Tongue (tissue), 1 donor: ENCODE measurements at regions not wholly inside any gene's neighbourhood (a gene's known extent, or its start where the extent isn't known, plus 50 kb on each side); places are given as distances from the start of the nearest gene placed in this dataset.

ENCODE experiments used
- DNase-seq: peaks from one replicate; pipeline ENCODE4 v3.0.0-alpha.2; 2015

DNA sequence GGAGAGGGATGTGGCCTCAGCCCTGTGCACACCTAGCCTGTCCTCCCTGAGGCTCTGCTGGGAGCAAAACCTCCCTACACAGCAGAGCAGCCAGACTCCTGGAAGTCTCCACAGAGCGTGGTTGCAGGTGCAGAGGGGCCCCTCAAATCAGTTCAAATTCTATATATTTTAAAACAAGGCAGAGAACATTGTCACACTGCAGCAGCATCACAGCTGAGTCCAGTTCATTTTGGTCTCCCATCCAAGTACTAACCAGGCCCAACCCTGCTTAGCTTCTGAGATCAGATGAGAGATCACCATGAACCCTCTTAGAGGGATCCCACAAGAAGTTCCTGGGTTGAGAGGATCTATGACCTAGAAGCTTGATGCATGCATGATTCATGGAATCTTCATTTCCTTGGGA lies 331.0 kb upstream of the RGMA start:
- no peak for DNase-seq

DNA sequence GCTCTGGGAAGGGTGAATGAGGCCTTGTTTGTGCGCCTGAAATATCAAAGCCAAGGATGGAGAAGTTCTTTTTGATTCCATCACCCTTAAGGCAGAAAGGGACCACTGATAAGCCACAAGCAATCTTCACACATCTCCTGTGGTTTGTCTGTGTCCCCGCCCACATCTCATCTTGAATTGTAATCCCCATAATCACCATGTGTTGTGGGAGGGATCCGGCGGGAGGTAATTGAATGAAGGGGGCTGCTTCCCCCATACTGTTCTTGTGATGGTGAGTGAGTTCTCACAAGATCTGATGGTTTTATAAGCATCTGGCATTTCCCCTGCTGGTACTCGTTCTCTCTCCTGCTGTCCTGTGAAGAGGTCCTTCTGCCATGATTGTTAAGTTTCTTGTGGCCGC lies 329.6 kb upstream of the RGMA start:
- no peak for DNase-seq

DNA sequence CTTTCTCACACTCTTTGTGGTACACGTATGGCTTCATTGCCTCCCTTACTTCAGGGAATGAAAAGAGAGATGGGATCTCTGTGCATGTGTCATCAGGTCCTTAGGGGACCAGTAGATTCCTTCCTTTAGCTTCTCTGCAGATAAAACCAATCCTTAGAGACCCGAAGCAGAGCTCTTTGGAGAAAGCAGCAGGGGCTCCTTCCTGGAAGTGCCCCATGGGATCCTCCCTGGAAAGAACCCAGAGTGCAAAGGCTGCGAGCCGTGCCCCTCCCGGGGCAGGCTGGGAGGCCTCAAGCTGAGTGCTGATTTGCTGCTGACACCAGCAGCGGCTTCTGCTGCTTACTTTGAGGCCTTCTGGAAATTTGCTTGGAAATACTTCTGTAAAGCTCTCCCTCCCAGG lies 328.6 kb upstream of the RGMA start:
- no peak for DNase-seq

DNA sequence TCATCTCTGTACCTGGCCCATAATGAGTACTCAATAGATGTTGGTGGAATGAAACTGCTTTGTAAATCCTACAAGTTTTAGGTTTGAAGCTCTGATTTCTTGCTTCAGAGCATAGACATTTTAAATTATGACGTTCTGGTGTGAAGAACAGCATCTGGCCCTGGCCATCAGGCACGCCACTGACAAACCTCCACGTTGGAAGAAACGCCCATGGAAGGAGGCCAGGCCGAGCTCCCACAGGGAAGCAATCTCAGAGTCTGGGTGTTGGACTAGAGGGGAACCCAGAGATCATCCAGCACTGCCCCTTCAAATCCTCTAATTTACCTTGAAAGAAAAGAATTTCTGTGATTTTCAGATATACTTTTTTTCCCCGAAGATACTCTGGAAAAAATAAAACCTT lies 328.1 kb upstream of the RGMA start:
- peak; percentile 40 for DNase-seq

DNA sequence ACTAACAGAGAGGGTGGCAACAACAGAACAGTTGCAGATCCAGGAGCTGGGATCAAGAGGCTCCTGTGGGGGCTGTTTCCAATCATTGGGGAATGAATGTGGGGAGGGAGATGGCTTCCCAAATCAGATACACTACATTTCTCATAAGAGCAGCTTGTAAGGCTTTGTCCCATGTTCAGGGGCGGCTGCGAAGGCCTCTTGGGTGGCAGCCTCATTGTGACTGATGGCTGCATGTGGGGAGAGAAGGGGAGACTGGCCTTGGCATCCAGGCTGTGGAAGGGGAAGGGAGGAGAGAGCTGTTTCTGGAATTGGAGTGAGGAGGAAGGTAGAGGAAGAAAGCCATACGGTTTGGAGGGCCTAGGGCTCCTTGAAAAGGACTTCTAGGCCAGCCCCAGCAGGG lies 326.6 kb upstream of the RGMA start:
- peak; percentile 52 for DNase-seq

DNA sequence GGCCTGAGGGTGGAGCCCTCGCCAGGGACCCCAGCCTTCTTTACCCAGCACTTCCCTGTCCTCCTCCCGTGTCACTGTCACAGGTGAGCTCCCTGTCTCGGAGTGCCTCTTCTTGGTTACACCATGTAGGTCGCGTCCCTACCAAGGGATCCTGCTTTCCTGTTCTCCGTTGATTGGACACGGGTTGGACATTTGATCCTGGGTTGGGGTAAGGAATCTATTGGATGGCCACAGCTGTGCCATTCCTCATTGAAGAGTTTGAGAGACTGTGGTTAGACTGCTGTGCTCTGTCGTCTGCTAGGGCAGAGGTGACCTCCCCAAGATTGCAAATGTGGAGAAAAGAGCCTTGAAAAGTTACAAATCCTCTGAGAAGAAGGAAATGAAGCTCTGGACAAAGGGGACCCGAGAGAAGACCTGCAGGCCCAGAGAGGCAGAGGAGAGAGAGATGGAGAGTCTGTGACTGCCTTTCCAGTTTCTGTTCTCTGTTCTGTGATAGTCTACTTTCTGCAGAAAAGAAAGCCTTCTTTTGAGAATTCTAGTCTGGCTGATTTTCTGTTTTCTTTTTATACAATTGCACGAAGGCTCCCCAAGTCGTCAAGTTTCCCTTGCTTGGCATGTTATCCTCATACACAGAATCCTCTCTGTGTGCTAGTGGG lies 325.7 kb upstream of the RGMA start:
- no peak for DNase-seq

DNA sequence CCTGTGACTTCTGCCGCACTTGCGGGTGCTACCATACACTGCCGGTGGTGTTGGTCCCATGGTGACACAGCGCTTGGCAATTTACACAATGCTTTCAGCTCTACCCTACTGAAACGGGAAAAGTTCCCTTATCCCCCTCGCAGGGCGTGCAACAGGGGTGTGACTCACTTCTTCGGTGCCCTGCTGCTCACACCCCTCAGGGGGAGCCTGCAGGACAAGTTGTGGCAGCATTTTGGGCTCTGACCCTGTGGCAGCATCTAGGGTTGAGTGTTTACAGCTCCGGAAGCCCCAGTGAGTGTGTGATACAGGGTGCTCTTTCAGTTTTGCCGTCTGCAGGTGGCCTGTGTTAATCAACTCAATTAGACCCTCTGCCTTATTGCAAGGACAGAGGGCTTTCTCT lies 324.7 kb upstream of the RGMA start:
- DNase-seq = no peak

DNA sequence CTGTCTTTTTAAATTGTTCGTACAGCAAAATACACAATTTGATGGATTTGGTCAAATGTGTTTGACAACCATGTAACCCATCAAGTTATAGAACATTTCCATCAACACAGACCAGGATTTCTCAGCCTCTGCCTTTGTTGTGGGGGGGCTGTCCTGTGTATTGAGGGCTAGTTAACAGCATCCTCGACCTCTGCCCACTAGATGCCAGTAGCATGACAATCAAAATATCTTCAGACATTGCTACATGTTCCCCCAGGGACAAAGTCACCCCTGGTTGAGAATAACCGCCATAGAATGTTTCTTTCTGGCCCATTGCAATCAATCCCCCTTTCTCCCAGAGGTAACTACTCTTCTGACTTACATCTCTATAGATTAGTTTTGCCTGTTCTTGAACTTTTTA lies 310.1 kb upstream of the RGMA start:
- DNase-seq = no peak

DNA sequence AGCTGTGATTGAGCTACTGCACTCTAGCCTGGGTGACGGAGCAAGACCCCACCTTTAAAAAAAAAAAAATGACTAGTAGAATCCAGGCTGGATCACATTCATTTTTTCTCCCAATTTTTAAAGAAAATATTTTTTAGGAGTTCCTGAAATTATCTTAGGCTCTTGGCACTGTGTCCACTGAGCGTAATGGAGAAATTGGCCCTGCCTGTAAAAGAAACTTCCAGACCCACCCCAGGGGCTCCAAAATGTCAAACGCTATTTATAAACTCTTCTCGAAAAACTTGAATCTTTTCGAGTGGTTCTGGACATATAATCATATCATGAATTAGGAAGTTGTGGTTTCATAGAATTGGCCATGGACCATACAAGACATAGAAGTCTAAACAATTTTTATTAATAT lies 300.2 kb upstream of the RGMA start:
- DNase-seq = no peak

DNA sequence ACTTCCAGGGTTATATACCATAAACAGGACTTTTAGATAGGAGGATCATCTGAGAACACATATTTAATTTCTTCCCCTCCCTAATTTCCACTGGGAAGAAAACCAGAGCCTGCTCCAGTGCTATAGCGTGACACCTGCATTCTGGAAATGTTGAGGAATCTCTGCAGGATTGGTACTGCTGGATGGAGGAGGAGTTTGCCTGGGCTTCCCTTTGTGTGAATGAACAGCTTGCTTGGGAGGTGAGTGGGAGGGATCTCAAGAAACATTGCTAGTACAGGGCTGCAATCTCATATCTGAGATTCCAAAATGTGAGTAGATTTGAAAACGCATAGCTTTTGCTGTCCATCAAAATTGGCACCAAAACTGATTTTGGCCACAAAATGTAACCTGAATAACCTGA lies 295.9 kb upstream of the RGMA start:
- no peak for DNase-seq

DNA sequence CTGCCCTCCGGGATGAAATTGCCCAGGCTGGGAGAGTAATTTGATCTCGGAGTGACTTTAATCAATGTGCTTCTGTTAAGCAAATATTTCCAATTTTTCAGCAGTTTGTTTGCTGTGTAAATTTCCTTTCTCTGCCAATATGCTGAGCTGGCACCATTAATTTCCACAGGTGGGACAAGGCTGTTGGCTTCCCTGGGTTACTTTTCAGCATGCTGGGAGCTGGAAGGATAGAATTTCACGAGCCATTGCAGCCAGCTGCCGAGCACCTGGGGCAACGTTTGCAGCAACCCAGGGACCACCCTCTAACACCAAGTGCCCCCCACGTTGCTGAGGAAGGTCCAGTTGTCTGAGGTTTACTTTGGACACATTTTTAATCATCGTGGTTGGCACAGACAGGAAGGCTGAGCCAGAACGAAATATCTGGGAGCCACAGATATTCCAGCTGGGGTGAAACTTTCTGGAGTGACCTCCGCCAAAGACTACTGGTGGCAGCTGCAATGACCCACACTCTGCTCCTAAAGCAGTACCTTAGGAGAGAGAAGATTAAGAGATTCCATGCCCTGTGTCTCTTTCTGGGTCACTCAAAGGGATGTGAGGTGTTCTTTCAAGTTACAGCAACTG lies 293.3 kb upstream of the RGMA start:
- peak; percentile 80 for DNase-seq

DNA sequence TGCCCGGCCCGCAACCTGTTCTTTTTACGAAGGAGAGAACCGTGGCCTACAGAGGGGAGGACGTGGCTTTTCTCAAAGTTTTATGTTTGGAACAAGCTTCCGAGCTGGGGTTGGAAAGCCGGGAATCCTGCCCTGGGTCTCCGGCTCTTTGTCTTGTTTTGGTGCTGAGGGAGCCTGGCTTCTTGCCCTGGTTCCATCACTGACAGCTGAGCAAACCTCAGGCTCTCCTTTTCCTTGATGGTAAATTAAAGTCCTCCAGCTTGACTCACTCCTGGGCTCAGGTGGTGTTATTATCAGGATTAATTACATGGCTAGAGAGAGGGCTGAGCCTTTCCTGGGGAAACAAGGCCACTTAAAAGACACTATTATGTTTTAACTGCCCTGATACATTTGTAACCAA lies 289.5 kb upstream of the RGMA start:
- peak; percentile 79 for DNase-seq

DNA sequence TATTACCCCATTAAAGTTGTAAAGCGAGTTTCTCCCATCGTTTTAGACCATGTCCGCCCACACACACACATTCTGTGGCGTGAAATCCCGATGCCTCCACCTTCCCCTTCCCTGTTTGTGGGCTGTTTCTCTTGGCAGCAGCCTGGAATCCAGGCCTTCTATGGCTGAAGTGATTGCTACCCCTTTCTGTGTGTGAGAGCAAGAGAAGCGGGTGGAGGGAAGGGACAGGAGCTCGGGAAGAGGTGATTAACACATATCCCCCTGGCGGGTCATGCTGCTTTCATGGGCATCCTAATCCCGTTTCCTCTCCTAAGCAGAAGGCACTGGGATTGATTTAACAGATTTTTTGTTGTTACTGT lies 283.8 kb upstream of the RGMA start:
- no peak for DNase-seq

DNA sequence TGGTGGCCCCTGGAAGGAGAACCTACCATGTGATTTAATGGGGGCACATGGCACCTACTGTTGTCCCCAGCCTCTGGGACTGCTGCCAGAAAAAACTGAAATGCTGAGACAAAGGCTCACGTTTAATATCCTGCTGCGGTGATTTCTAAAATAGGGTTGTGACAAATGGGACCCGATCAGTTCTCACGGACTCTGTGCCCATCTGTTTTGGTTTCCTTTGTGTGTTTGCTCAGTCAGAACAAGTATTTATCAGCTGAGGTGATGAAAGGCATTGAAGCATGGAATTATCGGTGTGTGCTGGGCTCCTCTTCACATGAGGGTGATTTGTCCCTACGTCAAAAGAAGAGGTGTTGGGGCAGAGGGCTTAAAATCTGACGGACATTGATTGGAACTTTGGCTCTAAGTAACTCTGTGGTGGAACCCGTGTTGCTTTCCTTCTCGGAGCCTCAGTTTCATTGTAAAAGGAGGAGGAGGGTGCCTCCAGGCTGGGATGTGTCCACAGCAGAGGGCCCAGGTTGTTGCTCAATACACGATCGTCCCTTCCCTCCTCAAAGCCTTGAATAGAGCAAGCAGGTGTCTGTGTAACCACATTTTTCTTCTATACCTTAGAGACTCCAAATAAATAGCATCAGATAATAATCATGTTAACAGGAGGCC lies 283.3 kb upstream of the RGMA start:
- no peak for DNase-seq

DNA sequence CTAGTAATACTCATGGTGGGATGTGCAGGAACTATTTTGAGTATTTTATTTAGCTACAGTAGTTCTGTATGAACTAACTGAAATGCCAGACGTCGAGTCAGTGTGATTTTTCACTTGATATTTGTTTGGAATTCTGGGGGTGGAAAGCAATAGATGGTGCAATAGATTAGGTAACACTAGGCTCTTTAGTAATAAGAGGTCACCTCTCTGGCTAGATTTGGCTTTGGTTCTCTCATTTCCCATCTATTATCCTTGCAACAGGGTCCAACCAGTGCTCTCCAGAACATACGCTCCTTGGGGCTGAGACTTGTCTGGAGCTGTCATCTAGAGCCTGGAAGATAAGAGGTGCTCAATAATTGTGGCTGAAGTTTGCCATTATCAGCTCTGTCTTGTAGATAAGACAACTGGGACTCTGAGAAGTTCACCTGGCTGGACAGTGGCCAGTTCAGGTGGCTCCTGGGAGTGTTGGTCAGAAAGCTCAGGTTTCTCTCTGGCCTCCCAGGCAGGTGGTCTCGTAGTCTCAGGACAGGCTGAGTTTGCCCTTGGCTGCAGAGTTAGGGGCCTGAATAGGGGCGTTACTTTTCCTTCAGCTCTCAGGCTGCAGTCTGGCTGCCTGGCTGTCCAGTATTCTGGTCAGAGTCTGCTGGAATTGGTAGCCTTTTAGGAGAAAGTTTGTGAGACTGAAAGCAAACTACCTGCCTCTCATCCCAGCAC lies 277.5 kb upstream of the RGMA start:
- DNase-seq = no peak

DNA sequence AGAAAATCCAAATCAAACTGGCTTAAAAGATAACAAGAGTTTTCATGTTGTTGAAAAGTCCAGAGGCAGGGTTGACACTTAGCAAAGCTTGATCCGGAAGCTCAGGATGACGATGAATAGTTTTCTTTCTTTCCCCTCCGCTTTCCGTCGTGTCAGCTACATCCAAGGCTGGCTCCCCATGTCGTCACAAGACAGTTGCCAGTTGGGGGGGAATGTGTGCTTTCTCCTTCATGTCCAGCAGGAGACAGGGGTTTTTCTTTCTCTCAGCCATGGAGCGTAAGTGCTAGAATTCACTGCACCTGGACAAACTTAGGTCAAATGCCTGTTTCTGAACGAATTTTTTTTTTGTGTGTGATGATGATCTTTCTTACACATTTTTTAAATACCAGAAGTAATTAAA lies 273.8 kb upstream of the RGMA start:
- peak; percentile 63 for DNase-seq

DNA sequence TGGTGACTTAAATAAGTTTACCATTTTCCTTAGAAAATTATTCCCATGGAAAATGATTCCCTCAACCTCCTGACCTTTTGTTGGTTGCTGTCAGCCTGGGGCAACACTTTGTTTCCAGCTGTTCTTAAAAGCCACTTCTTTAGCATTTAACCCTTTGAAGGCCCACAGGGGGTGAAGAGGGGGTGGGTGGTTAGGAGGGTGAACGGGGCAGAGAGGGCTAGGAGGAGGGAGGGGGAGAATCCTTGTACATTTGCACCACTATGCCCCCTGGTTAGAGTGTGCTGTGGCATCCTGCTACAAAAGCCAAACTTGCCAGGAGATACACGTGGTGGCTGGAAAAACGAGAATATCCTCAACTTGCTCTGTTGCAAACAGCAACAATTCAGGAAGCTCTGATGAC lies 273.2 kb upstream of the RGMA start:
- peak; percentile 26 for DNase-seq

DNA sequence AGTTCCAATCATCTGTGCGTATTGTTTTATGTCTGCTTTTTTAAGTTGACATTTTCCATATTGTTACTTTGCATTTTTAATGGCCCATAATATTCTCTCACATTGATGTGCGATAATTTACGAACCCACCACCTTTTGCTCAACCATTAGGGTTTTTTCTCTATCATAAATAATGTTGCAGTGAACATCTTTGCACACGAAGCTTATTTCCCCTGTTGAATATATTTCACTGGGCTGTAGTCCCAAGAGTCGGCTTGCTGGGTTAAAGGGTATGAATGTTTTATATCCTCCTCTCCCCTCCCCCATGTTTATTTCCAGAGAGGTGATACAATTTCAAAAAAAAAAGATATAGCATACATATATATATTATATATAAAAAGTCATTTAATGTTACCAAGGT lies 272.7 kb upstream of the RGMA start:
- DNase-seq = no peak

DNA sequence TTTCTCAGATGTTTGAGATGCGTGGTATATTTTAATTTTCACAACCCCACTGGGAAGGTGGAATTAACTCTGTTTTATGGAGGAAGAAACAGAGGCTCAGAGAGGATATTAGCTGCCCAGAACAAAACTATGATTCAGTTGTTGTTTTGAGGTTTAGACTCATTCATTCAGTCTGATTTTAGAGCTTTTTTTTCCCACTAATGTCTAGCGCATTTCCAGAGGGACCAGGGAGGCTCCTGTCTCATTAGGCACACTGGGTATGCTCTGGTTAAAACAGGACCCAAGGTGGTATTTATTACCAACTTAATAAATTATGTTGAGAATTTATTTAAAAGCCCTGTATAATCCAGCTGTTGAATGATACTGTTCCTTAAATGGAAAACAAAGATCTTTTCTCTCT lies 272.0 kb upstream of the RGMA start:
- DNase-seq = no peak

DNA sequence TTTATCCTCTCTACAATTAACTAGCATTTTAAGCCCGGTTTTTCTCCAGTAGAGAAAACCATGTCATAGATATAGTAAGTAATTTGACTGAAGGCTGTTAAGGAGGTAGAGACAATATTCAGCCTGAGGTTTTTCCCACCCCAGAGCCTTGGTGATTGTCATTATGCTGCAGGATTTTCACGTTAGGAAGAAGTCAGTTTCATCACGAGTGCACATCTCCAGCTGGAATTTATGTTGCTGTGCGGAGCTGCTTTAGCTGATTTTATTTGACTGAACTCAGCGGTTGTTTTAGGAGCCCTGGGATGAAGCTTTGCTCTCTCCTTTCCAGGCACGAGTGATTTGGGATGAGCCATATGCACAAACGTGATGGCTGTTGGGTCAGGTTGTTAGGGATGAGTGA lies 271.3 kb upstream of the RGMA start:
- peak; percentile 33 for DNase-seq

DNA sequence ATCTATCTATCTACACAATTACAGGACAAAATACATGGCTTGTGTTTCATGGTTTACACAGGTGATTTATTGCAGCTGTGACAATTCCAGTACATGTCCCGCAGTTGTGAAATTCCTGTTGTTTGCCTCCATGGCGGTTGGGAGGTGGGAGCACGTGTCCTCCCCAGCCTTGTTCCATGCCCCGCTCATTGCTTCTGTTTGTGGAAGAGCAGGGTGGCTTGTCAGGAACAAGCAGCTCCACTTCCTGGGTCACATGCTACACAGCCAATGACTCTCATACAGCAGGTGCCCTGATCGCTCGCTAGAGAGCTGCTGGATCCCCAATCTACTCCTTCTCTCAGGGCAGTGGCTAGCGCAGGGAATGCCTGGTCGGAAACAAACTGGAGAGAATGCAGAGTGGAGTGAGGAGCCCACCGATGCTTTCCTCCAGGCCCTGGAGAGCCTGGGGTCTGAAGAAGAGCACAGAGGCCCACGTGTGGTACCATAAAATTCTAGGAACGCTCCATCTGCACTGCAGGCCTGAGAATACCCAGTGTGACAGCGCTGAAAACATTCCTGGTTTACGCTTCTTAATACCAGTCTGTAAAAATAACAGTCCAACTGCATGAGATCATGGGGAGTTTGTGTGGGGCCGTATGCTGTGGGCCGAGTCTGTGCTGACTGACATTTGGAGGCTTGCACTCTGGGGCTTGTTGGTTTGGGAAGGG lies 270.6 kb upstream of the RGMA start:
- peak; percentile 79 for DNase-seq

DNA sequence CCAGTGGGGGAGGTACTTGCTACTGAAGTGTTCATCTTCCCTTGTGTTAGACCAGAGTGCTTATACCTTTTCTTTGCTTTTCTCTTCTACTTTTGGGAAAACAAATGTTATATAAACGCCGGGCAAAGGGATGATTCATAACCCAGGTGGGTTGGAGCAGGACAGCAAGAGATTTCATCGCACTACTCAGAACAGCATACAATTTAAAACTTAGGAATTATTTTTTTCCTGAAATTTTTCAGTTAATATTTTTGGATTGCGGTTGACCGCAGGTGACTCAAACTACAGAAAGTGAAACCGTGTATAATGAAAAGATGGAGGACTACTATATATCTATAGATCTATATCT lies 270.0 kb upstream of the RGMA start:
- DNase-seq = no peak
